HK-2 (cell line): ENCODE measurements at regions not wholly inside any gene's neighbourhood (a gene's known extent, or its start where the extent isn't known, plus 50 kb on each side); places are given as distances from the start of the nearest gene placed in this dataset.
A peak's percentile ranks its signal among the peaks of the same experiment; 100 is the strongest.
"Not testable (repeated sequence)": the region's sequence is repeated elsewhere in the genome, so short reads cannot be mapped to it uniquely, and the experiment has no call there.

ENCODE experiments used
- DNase-seq: peaks from one replicate; pipeline ENCODE4 v3.0.0-alpha.2; 2018; ENCODE audit not compliant: unreplicated experiment

- not testable (repeated sequence) for DNase-seq
Measured at GRCh38 chr6:27585316-27585715, 112.4 kb upstream of the ZNF184 start.

GRCh38 chr6:27584326-27584725, 111.4 kb upstream of the ZNF184 start:
- no peak for DNase-seq

- DNase-seq = peak; percentile 71
Measured at GRCh38 chr6:27582928-27583725, 110.2 kb upstream of the ZNF184 start.

GRCh38 chr6:27579973-27580372, 107.1 kb upstream of the ZNF184 start:
- DNase-seq = no peak

- DNase-seq = no peak
Measured at GRCh38 chr6:27577922-27578321, 105.0 kb upstream of the ZNF184 start.

GRCh38 chr6:27575594-27576361, 102.9 kb upstream of the ZNF184 start:
- no peak for DNase-seq

- no peak for DNase-seq
Measured at GRCh38 chr6:27568226-27568897, 95.5 kb upstream of the ZNF184 start.

- no peak for DNase-seq
Measured at GRCh38 chr6:27565839-27566779, 93.2 kb upstream of the ZNF184 start.

GRCh38 chr6:27562027-27562410, 89.1 kb upstream of the ZNF184 start:
- DNase-seq = no peak

GRCh38 chr6:27558028-27558724, 85.3 kb upstream of the ZNF184 start:
- DNase-seq = no peak

GRCh38 chr6:27556406-27556805, 83.5 kb upstream of the ZNF184 start:
- DNase-seq = no peak

- peak; percentile 65 for DNase-seq
Measured at GRCh38 chr6:27553123-27553904, 80.4 kb upstream of the ZNF184 start.

GRCh38 chr6:27551607-27552006, 78.7 kb upstream of the ZNF184 start:
- no peak for DNase-seq

- DNase-seq = no peak
Measured at GRCh38 chr6:27550692-27551091, 77.8 kb upstream of the ZNF184 start.

GRCh38 chr6:27549241-27549598, 76.3 kb upstream of the ZNF184 start:
- not testable (repeated sequence) for DNase-seq

GRCh38 chr6:27547157-27548075, 74.5 kb upstream of the ZNF184 start:
- DNase-seq = peak; percentile 77

GRCh38 chr6:27546522-27546921, 73.6 kb upstream of the ZNF184 start:
- DNase-seq = no peak

GRCh38 chr6:27545271-27546046, 72.6 kb upstream of the ZNF184 start:
- DNase-seq = peak; percentile 90
